SK-N-SH (cell line): ENCODE measurements at regions not wholly inside any gene's neighbourhood (a gene's known extent, or its start where the extent isn't known, plus 50 kb on each side); places are given as distances from the start of the nearest gene placed in this dataset.

Source experiments
- CTCF ChIP-seq: fragments of 200-600 bp; sonication (generic); IDR thresholded peaks from 2 replicates; pipeline ENCODE4 v1.6.1; 2017; ENCODE audit warnings: antibody characterized with exemption, mild to moderate bottlenecking, moderate library complexity
- EP300 ChIP-seq, 2 experiments: IDR thresholded peaks; 2 replicates each; pipeline versions ENCODE4 v1.4.0 to v1.6.1; 2012; ENCODE audit warnings: borderline replicate concordance in 1 of 2, low read depth in 1 of 2, low read length in 1 of 2
- EZH2phosphoT487 ChIP-seq: fragments of 200-600 bp; sonication (generic); IDR thresholded peaks from 2 replicates; pipeline ENCODE4 v1.6.1; 2017; ENCODE audit warnings: low read depth, mixed run types, mild to moderate bottlenecking, antibody characterized with exemption, moderate library complexity, borderline replicate concordance
- FOXJ3 ChIP-seq: sonication (generic); formaldehyde crosslinking; IDR thresholded peaks from 2 replicates; pipeline ENCODE4 v1.5.1; 2020; ENCODE audit warnings: mild to moderate bottlenecking, missing genetic modification reagents
- JUND ChIP-seq: IDR thresholded peaks from 2 replicates; pipeline ENCODE4 v1.4.0; 2012
- POLR2AphosphoS5 ChIP-seq: IDR thresholded peaks from 2 replicates; pipeline ENCODE4 v1.6.1; 2012; ENCODE audit warnings: low read depth, low read length
- USF2 ChIP-seq: fragments of 150-350 bp; IDR thresholded peaks from 2 replicates; pipeline ENCODE4 v1.6.1; 2017; ENCODE audit warnings: antibody characterized with exemption, low read length, low read depth, borderline replicate concordance

GRCh38 chr5:167603135-167603534, 688.3 kb upstream of the WWC1 start:
- TF ChIP-seq JUND (no peak), CTCF (no peak), EP300 (IDR thresholded peaks at IDR 0.05; ENCODE audit: borderline replicate concordance in 1 of 2, low read depth in 1 of 2, low read length in 1 of 2) (no peak), USF2 (no peak), FOXJ3 (CRISPR knock-in tag) (no peak), EZH2phosphoT487 (no peak), POLR2AphosphoS5 (no peak)
